GM10266 (cell line): ENCODE measurements at regions not wholly inside any gene's neighbourhood (a gene's known extent, or its start where the extent isn't known, plus 50 kb on each side); places are given as distances from the start of the nearest gene placed in this dataset.

Experiments
- DNase-seq: peaks from one replicate; pipeline ENCODE4 v3.0.0; 2012; ENCODE audit errors: extremely low spot score
- TF ChIP-seq, protein P1 (sequence below): IDR thresholded peaks from 2 replicates; pipeline ENCODE4 v1.5.1; 2012; ENCODE audit warnings: mild to moderate bottlenecking, low read depth; ENCODE audit not compliant: control insufficient read depth, insufficient read depth; ENCODE audit errors: missing control alignments

DNA sequence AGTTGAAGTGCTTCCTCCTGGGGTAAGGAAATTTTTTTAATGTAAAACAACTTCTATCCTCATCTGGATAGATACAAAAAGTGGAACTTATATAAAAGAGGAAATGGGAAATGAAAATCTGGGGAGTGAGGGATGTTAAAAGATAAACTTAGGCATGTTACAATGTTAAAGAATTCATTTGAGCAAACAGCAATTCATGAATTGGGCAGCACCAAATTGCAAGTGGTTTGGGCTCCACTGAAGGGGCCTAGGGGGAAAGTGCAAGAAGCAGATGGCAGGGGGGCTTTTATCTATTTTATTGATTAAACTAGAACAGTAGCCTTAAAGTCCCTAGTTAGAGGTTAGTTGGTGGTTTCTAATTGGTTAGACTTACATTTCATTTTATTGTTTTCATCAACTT is 118.1 kb upstream of the NAP1L1 start:
- TF ChIP-seq, protein P1, sequence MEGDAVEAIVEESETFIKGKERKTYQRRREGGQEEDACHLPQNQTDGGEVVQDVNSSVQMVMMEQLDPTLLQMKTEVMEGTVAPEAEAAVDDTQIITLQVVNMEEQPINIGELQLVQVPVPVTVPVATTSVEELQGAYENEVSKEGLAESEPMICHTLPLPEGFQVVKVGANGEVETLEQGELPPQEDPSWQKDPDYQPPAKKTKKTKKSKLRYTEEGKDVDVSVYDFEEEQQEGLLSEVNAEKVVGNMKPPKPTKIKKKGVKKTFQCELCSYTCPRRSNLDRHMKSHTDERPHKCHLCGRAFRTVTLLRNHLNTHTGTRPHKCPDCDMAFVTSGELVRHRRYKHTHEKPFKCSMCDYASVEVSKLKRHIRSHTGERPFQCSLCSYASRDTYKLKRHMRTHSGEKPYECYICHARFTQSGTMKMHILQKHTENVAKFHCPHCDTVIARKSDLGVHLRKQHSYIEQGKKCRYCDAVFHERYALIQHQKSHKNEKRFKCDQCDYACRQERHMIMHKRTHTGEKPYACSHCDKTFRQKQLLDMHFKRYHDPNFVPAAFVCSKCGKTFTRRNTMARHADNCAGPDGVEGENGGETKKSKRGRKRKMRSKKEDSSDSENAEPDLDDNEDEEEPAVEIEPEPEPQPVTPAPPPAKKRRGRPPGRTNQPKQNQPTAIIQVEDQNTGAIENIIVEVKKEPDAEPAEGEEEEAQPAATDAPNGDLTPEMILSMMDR = no peak
- DNase-seq = no peak

DNA sequence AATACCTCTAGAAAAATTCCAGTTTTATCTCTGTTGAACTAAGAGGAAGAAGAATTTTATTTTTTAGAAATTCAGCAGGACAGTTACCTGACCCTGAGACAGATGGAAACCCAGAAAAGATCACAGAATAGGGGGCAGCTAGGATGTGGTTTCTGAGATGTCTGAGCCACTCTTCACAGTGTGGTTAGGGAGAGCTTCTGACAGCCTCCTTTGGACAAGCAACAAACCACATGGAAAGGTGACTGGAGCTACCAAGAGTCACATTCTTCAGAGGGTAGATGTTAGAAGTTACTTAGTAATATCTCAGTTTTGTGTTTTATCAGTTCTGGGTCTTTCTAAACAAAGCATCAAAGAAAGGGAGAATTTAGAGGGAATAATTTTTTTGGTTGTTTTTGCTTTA is 117.3 kb upstream of the NAP1L1 start:
- TF ChIP-seq, protein P1 = no peak
- DNase-seq = no peak

DNA sequence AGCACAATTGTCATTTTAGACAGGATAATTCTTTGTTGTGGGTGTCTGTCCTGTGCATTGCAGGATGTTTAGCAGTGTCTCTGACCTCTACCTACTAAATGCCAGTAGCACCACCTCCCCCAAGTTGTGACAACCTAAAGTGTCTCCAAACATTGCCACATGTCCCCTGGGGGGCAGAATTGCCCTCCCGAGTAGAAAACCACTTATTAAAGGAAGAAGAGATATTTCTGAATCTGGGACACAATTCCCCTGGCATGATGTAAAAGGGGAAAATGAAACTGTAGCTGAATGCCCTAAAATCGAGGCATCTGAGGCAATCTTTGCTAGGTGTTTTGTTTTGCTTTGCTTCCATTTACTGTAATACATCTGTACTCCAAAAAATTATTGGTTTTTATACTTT is 116.8 kb upstream of the NAP1L1 start:
- TF ChIP-seq, protein P1 = no peak
- no peak for DNase-seq

DNA sequence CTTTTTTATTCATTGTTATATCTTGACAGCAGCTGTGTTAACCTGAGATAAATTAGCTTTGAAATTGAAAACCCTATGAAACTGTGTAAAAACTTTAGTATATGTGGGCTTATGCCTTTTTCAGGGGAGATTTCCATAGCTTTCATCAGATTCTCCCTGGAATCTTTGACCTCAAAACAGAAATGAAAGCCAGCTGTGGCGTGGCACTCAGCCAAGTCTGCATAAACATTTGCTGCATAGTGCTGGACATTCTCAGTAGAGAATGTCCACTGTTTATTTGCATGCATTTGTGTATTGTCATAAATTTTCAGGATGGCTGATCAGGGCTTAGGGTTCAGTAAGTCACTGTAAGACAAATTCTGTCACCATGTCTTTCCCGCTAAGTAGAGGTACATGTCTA is 115.3 kb upstream of the NAP1L1 start:
- DNase-seq = no peak
- TF ChIP-seq, protein P1 = no peak

DNA sequence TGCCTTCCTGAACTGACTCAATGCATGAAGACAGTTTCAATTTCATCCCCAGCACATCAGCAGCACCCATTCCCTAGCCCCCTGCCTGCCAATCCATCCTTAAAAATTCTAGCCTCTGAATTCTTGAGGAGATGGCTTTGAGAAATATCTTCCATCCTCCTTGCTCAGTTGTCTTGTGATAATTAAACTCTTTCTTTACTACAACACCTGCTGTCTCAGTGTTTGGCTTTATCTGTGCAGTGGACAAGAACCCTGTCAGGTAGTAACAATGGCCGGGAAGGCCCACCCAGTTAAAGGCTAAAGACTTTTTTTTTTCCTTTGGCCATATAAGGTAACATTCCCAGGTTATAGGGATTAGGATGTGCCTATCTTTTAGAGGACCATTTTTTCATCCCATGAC is 114.4 kb upstream of the NAP1L1 start:
- TF ChIP-seq, protein P1 = no peak
- no peak for DNase-seq

DNA sequence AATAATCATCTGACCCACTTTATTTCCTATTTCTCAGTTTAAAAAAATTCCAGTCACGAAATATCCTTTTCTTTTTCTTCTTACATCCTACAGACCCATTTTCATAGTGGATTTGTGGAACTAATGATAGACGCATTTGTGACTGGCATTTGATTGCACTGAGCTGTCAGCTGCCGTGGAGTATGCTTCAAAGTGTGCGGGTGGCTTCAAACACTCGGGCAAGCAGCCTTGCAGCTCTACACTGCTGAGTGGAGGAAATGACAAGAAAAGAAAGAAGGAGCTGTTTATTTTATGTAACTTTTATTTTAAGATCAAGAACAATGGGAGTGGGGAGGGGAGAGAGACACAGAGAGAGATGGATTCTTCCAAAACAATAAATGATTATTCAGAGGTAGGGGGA is 112.8 kb upstream of the NAP1L1 start:
- TF ChIP-seq, protein P1 = no peak
- DNase-seq = no peak

DNA sequence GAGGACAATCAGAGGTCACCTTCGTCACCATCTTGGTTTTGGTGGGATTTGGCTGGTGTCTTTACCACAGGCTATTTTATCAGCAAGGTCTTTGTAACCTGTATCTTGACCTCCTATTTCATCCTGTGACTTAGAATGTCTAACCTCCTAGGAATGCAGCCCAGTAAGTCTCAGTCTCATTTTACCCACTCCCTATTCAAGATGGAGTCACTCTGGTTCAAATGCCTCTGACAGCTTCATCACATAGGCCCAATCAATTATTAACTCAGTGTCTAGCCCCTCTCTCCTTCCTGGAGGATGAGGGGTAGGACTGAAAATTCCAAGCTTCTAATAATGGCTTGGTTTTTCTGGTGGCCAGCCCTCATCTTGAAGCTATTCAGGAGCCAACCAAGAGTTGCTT is 111.4 kb upstream of the NAP1L1 start:
- no peak for DNase-seq
- TF ChIP-seq, protein P1 = no peak

DNA sequence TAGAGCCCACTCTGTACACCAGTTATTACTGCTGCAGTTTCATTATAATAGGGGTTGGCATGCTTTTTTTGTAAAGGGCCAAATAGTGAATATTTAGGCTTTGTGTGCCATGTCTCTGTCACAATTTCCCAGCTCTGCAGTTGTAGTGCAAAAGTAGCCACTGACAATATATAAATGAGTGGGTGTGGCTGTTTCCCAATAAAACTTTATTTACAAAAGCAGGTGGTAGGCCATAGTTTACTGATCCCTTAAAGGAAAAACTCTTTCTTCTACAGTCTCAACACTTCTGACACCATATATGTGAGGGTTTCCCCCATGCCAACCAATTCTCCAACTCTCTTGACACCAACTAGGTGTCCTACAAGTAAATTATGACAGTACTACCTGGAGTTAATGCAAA is 110.2 kb upstream of the NAP1L1 start:
- TF ChIP-seq, protein P1 = no peak
- no peak for DNase-seq
